ENCODE measurements at regions not wholly inside any gene's neighbourhood (a gene's known extent, or its start where the extent isn't known, plus 50 kb on each side); places are given as distances from the start of the nearest gene placed in this dataset.
"Not testable (repeated sequence)": the region's sequence is repeated elsewhere in the genome, so short reads cannot be mapped to it uniquely, and the experiment has no call there.

DNA sequence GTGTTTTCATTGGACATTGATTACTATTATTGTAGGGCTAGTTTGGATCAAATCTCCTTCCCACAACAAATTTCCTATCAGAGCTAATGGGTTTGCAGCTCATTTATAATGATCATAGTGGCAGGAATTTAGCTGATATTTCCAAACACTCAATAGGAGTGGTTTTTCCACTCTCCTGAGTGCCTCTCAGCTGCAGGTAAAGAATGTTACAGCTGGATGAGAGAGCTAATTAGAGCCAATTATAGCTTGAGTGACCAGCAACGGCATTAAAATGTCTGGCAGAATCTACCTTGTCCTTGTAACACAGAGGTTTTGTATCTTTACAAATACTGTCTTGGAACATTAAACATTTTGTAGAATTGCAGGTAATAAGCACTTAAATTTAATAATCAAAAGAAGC is 602.8 kb upstream of the EPHA5 start:
- DNase-seq (ENCODE audit: low read depth): no peak

DNA sequence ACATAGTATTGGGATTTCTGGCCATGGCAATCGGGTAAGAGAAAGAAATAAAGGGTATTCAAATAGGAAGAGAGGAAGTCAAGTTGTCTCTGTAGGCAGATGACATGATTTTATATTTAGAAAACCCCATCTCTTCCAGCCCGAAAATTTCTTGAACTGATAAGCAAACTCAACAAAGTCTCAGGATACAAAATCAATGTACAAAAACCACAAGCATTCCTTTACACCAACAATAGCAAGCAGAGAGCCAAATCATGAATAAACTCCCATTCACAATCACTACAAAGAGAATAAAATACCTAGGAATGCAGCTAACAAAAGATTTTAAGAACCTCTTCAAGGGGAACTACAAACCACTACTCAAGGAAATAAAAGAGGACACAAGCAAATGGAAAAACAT is 600.1 kb upstream of the EPHA5 start:
- DNase-seq (ENCODE audit: low read depth): not testable (repeated sequence)

DNA sequence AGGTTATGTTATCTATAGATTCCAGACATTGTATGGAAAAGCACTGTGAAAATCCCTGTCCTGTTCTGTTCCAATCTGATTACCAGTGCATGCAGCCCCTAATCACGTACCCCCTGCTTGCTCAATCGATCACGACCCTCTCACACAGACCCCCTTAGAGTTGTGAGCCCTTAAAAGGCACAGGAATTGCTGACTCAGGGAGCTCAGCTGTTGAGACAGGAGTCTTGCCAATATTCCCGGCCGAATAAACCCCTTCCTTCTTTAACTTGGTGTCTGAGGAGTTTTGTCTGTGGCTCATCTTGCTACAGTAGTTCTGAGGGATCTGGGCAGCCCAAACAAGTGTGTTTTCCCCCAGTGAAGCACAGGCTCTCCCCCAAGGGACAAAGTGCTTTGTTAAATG is 596.3 kb upstream of the EPHA5 start:
- not testable (repeated sequence) for DNase-seq (ENCODE audit: low read depth)

DNA sequence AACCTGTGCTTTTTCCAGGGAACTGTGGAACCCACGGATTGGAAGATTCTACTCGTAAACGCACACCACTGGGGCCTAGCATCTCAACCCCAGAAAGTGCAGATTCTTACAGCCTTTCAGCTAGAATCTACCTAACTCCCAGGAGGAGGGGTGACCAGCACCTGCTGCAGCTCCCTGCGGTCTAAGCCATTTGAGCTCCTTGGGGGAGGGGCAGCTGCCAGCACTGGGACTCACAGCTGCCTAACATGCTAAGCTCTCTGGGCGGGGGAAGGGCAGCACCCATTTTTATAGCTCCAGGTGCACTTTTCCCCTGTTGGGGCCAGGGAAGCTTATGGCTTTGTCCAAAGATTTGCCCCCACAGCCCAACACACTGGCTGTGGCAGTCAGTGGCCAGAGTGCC is 595.7 kb upstream of the EPHA5 start:
- no peak for DNase-seq (ENCODE audit: low read depth)

DNA sequence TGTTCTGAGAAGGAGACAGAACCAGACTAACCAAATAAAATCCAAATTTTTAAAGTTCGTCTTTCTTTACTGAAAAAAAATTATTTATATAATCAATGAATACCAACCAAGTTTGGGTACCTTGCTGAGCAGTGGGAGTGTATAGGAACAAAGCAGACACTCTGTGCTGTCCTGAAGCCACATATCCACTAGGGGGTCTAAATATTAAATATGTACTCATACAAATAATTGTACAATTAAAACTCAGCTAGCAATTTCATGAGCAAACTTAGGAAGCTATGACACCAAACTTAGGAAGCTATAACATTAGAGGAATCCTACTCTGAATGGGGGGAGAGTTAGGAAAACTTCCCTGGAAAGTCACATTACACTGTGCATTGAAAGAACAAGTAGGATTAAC is 582.0 kb upstream of the EPHA5 start:
- DNase-seq (ENCODE audit: low read depth): no peak

DNA sequence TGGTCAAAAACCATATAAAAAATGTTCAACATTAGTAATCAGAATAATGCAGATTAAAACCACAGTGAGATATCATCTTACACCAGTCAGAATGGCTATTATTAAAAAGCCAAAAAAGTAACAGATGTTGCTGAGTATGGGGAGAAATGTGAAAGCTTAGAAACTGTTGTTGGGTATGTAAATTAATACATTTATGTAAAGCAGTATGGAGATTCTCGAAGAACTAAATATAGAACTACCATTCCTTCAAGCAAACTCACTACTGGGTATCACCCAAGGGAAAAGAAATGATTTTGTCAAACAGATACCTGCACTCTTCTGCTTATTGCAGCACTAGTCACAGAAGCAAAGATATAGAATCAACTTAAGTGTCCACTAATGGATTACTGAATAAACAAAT is 576.4 kb upstream of the EPHA5 start:
- no peak for DNase-seq (ENCODE audit: low read depth)

DNA sequence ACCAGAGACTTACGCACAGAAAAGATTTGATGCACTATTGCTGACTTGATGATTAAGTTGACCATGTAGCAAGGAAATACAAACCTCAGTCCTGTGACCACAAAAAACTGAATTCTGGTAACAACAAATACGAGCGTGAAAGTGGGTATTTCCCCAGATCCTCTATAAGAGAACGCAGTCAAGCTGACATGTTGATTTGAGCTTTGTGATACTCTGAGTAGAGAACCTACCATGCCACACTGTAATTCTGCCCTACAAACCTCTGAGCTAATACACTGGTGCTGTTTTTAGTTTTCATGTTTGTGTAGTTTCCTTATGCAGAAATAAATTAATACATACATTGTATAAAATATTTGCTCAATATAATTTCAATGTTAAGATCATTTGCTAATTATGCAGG is 565.6 kb upstream of the EPHA5 start:
- no peak for DNase-seq (ENCODE audit: low read depth)

DNA sequence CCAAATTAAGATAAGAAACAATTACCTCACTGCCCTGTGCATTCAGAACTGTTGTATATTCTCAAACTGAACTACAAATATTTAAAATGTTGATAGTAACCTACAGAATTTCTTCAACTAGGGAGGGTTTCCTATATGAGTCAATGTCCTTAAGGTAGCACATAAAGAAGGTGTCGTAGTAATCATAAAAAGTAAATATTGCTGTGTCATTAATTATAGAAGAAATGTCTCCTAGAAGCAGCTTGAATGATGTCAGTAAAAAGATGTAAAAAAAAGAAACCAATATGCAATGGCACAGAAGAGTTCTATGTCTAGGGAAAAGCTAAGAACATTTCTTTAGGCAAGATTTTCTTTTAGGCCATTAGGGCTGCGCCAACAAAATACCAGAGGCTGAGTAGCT is 559.6 kb upstream of the EPHA5 start:
- no peak for DNase-seq (ENCODE audit: low read depth)

DNA sequence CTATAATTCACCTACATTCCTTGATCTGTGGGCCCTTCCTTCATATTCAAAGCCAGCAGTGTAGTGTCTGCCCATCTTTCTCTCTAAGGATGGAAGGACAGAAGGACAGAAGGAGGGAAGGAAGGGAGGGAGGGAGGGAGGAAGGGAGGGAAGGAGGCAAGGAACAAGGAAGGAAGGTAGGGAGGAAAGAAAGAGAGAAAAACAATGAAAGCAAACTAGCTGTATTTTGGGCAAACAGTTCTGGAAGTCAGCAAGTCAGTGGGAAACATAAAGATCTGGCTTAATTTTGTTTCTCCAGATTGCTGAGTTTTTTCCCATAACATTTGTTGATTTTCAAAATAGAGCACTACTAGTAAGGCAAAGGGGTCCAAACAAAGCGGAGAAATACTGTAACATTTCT is 555.2 kb upstream of the EPHA5 start:
- no peak for DNase-seq (ENCODE audit: low read depth)

DNA sequence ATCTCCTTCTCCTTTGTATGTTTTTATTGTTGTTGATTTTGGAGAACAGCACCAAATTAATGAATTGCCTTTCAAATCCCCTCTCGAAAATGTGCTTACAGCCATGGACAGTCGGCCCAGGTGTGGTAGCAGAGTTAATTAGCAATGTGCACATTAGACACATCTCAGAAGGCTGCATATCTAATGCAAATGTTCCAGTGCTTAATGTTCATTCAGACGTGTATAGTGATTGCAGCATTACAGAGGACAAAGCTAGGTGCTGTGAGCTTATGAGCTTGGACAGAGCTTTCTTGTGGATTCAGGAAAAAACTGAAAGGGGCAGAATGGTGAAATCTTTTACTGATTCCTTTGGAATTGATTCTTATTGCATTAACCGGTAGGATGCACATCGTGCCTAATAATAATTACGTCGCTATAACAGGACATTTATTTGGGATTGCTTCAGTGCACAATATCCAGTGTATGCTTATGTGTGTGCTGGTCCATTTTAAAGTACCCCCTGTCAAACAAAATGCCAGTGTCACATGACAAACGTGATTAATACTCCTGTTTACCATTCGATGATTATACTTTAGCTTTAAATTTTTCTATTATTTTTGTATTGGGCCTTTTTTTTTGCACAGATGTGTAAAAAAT is 552.9 kb upstream of the EPHA5 start:
- no peak for DNase-seq (ENCODE audit: low read depth)

DNA sequence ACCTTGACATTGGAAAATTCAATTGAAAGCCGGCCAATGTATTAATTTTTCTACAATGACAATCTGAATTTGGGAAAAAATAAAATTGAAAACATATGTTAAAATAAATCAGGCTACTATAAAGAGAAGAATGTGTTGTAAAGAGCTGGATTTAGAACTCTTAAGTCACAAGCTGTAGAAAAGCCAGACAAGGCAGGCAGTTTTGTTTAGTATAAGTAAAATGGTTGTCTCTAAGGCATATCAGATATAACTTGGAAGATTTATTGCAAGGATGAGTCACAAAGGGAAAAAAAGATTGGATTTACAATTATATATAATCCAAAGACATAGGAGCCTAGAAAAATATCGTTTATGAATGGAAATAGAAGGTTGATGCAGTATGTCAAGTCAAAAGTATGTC is 549.1 kb upstream of the EPHA5 start:
- DNase-seq (ENCODE audit: low read depth): no peak

DNA sequence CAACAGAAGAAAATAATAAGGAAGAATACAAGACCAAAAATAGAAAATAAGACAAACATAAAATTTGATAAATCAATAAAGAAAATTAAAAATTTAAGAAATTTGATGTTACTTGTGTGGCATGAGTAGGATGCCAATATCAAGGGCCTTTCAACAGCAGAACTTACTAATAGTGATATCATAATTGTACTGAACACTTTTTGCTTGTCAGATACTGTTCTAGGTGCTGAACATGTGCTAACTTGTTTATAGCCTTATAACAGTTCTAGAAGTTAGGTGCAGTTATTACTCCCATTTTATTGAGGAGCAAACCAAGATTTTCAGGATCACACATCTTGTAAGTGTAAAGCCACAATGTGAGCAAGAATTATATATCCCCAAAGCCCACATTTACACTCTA is 546.0 kb upstream of the EPHA5 start:
- DNase-seq (ENCODE audit: low read depth): no peak

DNA sequence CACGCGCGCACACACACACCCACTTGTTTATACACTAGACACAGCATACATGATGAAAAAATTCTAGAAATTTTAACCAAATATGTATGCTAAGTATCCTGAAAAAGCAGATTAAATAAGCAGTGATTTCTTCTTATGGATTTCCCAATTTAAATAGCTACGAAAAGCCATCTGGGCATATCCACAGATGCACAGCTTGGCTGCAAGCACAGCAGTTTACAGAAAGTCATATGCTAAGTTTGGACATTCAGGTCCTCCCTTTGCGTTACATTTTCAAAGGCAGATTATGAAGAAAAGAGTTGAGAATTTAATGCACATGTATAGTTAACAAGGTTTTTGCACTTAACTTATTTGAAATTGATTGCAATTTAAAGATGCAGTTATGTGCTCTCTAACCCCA is 542.2 kb upstream of the EPHA5 start:
- no peak for DNase-seq (ENCODE audit: low read depth)

DNA sequence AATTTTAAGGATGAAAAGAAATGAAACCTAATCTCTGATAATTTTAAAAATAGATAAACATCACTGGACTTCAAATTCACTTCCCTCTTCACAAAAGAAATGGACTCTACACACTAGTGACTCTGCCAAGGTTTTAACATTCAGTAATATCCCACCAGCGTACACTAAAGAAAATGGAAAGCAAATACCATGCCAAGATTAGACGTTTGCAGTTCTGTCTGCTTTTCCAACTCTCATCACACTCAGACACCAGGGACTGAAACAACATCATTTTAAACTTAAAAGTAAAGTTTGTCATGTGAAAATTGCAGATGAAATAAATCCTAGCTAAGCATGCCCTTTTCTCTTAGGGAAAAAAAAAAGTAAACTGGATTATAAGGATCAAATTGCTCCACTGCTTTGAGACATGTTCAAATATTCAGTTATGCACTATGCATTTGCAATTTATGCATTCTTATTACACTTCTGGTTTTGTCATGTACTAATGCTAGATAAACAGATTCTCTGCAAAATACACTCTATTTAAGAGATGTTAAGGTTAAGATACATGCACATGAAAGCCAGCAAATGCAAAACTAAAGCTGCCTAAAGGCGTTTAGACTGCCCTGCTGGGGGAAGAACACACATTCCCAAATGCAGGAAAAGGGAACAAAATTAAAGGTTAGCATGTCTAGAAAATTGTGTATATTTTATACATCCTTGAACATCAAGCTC is 534.4 kb upstream of the EPHA5 start:
- no peak for DNase-seq (ENCODE audit: low read depth)

DNA sequence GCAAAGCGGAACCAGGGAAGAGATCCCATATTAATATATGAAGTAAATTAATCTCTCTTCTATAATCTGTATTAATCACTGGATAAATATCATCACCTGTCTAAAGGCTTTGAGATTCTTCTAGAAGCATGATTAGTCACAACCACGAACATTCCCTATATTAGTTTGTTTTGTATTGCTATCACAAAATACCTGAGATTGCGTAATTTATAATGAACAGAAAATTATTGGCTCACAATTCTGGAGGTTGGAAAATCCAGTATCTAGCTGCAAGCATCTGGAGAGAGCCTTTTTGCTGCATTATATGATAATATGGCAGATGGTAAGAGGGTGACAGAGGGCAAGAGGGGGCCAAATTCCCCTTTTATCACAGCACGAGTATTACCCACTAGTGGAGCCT is 532.6 kb upstream of the EPHA5 start:
- no peak for DNase-seq (ENCODE audit: low read depth)

DNA sequence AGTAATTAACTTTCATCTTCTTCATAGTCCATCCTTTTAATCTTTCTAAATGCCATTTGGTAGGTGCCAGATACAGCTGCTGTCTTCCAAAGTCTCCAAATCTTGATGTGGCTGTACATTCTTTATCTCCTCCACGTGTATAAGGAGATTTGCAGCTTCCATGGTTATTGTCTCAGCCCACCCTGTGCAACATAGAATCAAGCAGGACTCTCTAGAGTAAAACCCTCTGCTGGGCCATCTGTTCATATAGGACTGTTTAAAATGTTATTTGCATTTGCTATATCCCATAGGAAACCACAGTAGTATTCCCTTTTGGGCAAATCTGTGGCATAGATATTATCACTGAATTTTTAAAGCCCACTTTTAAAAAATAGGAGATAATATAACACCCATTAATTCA is 527.2 kb upstream of the EPHA5 start:
- no peak for DNase-seq (ENCODE audit: low read depth)

DNA sequence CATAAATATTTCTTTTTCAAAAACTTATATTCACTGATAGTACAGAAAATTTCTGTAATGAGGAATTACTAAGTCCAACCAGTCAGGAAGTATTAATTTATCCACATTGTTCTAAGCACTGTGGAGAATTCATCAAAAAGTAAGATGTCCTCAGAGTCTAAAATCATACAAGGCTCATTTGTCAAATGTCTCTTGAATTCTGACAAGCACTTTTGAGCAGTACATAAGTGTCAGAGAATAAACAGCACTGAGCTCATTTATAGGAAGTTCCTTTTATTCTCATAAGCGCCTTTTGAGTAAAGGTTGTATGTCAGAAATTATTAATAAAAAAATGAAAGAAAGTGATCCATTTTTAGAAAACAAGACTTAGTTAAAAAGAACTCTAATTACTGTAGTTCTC is 523.2 kb upstream of the EPHA5 start:
- no peak for DNase-seq (ENCODE audit: low read depth)

DNA sequence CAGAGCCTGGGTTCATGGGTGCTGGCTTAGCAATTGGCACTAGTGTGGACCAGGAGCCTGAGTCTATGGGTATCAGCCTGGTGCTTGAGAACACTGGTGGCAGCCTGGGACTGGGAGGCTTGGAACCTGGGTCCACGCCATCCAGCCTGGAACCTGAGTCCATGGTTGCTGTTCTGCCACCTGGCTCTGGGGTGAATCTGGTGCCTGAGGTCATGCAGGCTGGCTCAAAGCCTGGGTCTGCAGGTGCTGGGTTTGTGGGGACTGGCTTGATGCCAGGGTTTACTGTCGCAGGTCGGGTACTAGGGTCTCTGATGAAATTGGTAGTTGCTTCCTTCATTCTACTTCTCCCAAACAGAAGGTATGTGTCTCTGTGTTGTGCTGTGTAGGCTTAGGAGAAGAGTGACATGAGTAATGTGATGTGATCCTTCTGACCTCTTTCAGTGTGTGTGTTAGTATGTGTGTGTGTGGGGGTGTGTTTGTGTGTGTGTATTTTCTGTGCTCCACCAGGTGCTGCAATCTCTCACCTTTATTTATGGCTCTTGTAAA is 517.0 kb upstream of the EPHA5 start:
- DNase-seq (ENCODE audit: low read depth): no peak

DNA sequence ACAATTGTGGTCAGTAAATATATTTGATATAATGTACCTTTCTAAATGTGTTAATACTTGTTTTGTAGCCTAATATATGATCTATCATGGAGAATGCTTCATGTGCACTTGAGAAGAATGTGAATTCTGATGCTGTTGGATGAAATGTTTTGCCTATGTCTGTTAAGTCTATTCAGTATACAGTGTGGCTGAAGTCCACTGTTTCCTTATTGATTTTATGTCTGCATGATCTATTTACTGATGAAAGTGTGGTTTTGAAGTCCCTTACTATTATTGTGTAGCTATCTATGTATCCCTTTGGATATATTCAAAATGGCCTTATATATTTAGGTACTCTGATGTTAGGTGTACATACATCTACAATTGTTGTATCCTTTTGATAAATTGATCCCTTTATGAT is 515.8 kb upstream of the EPHA5 start:
- DNase-seq (ENCODE audit: low read depth): no peak

DNA sequence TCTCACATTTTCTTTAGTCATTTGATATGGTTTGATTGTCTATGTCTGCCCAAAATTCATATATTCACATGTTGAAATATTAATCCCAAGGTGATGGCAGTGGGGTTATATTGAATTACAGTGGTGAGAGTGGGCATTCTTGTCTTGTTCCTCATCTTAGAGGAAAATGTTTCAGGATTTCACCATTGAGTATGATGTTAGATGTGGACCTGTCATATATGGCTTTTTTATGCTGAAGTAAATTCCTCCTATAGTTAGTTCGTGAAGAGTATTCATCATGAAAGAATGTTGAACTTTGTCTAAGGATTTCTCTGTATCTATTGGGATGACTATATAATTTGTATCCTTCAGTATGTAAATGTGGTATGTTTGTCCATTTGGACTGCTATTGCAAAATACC is 512.3 kb upstream of the EPHA5 start:
- no peak for DNase-seq (ENCODE audit: low read depth)

DNA sequence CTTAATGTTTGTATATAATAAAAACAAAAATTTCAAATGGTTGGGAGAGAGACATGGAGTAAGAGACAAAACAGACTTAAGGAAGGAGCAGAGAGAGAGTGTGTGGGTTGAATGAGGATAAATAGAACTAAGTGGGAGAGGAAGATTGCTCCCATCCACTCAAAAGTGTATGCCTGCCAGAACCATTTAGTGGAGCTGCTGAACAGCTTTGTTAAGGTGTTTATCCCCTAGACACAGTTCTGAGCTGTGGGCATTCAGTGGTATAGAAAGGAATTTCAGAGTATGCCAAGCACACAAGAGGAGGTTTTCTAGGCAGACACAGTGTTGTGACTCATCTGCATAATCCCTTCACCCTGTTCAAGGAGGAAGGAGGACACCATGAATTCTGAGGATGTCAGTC is 508.6 kb upstream of the EPHA5 start:
- no peak for DNase-seq (ENCODE audit: low read depth)

DNA sequence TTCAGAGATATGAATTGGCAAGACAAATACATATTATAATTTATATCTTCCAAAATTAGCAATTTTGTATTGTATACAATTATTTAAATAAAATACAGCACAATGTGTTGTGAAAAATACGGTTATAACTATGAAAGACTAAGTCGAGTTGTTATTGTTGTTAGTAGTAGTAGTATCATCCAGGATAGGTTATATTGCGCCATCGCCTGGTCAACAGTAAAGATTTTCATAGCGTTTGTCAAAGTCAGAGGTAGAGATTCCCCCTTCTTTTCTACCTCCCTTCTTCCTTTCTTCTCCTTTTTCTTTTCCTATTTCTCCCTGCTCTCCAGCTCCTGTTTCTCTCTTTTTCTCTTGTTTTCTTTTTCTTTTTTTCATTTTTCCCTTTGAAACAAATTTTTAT is 499.1 kb upstream of the EPHA5 start:
- no peak for DNase-seq (ENCODE audit: low read depth)

DNA sequence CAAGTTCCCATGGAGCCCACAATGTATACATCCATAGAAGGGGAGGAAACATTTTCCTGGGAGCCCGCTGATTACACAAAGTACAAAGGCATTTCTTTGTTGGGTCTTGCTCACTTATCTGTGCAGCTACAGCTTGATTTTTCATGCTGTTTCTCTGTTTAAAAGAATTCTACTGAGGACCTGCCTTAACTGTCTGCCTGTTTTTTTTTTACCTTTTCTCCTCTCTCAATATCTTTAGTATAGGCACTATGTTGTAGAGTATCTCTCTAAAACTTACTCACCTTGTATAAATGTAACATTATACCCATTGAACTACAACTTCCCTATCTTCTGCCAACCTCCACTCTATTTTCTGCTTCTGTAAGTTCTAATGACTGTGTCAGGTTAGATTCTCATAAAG is 494.6 kb upstream of the EPHA5 start:
- no peak for DNase-seq (ENCODE audit: low read depth)

DNA sequence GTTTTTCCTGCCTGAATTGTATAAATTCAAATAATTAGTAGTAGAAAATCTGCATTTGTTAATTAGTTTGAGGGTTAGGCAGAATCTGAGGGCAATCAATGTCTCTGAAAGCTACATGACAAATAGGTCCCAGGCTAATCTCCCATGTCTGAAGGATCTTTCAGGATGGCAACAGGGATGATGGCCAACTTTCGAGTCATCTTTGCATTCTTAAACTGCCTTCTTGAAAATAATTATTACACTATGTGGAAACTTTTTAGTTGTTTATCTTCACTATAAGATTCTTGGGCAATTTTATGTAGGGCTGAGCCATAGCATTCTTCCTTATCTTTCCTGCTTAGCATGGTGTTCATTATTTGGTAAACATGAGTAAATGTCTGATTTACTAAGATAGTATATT is 490.3 kb upstream of the EPHA5 start:
- no peak for DNase-seq (ENCODE audit: low read depth)
